ENCODE measurements at regions not wholly inside any gene's neighbourhood (a gene's known extent, or its start where the extent isn't known, plus 50 kb on each side); places are given as distances from the start of the nearest gene placed in this dataset.

DNA sequence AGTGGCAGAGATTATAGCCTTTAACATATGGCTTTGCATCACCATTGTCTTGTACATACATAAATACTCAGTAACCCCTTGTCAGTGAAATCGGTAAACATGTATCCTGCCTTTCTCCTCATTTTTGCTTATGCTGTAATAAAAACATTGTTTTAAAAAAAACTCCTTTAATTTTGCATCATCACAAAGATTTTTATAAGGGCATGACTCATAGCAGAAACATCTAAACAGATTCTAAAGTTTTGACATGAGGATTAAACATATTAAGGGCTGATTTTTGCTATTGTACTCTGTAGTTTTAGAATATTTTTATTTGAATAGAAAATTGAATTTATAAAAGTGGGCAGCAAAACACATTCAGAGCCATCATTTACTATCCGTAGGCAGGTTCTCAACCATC lies 275.9 kb downstream of the ZIC4 start:
- H2AK9ac ChIP-seq (replicated peaks; ENCODE audit: low read depth, low read length, poor library complexity): no peak overlapping the region
- intact Hi-C loops (cut with micrococcal nuclease) (no loop called here), dilution Hi-C loops (cut with HindIII; ENCODE audit: low sequenced_read_pairs, unreplicated experiment) (no loop called here), in situ Hi-C loops (cut with MboI; ENCODE audit: low sequenced_read_pairs) (no loop called here)
- no peaks in the 10 kb centered on the region for H3K4me1 ChIP-seq (ENCODE audit: control insufficient read depth, insufficient read depth, low read length)
- no peaks in the 10 kb centered on the region for H3K36me3 ChIP-seq (ENCODE audit: control insufficient read depth, insufficient read depth, low read length)
- no peak overlapping the region for H2AFZ ChIP-seq (replicated peaks; ENCODE audit: low read length, poor library complexity)
- H3K18ac ChIP-seq (ENCODE audit: low read depth, low read length): no peak overlapping the region
- ATAC-seq (ENCODE audit: low read depth): peak; percentile 49
- no peaks in the 10 kb centered on the region for H3K79me1 ChIP-seq (ENCODE audit: low read depth in 1 of 2, low read length in 2 of 2)
- H3K9me3 ChIP-seq (ENCODE audit: control insufficient read depth, insufficient read depth, low read length): no peaks in the 10 kb centered on the region
- H4K20me1 ChIP-seq (ENCODE audit: insufficient read depth, low read length): no peaks in the 10 kb centered on the region
- no peaks in the 10 kb centered on the region; the same call in 1 of the 2 replicates for H3K9me1 ChIP-seq (ENCODE audit: insufficient read depth, low read length)
- no peak overlapping the region for H4K91ac ChIP-seq (ENCODE audit: insufficient read depth, low read depth, low read length)
- no peak overlapping the region for H2BK15ac ChIP-seq (ENCODE audit: low read depth, low read length)
- H3K9ac ChIP-seq (ENCODE audit: low read depth, low read length): no peak overlapping the region
- no peak overlapping the region for H2AK5ac ChIP-seq (ENCODE audit: low read depth, low read length)
- no peak overlapping the region for H2BK120ac ChIP-seq (ENCODE audit: low read depth, low read length)
- no peak overlapping the region for H3K4me2 ChIP-seq (ENCODE audit: low read depth, low read length)
- no peak overlapping the region for H2BK5ac ChIP-seq (ENCODE audit: low read depth, low read length, poor library complexity, severe bottlenecking)
- no peak overlapping the region for H3K4ac ChIP-seq (ENCODE audit: low read depth, low read length)
- no peak overlapping the region for H4K8ac ChIP-seq (ENCODE audit: low read depth in 2 of 2, low read length in 2 of 2)
- H3K23ac ChIP-seq (ENCODE audit: low read depth, low read length): no peak overlapping the region
- H2BK20ac ChIP-seq (ENCODE audit: low read depth, low read length): no peak overlapping the region
- no peak overlapping the region for H3K4me3 ChIP-seq (ENCODE audit: insufficient read depth, low read depth, low read length)
- no CpG with 5 or more reads among the region's 2 CpGs for WGBS, 2 experiments (ENCODE audit: extremely low coverage in 2 of 2, insufficient read length in 1 of 2)
- POLR2A ChIA-PET (ENCODE audit: unreplicated experiment): no interaction called here
- no peak overlapping the region for H3K14ac ChIP-seq (replicated peaks; ENCODE audit: low read depth, low read length)
- BruUV-seq (replicated peaks): no TSS peak
- H3K27ac ChIP-seq (ENCODE audit: insufficient read depth, low read length): no peak overlapping the region
- H3K27me3 ChIP-seq (ENCODE audit: control insufficient read depth, insufficient read depth, low read length): no peaks in the 10 kb centered on the region
- TF ChIP-seq MAFK (IDR thresholded peaks at IDR 0.05; ENCODE audit: low read depth, low read length): no peak
- TF ChIP-seq MAZ (IDR thresholded peaks at IDR 0.05; ENCODE audit: borderline replicate concordance, low read depth, low read length): no peak
- TF ChIP-seq CTCF (conservative IDR thresholded peaks at IDR 0.05; ENCODE audit: low read depth, low read length): no peak
- no peak for TF ChIP-seq USF2 (IDR thresholded peaks at IDR 0.05; ENCODE audit: low read depth, low read length)
- no peak; the same call in 1 of the 2 replicates for TF ChIP-seq FOS (IDR thresholded peaks at IDR 0.05; ENCODE audit: low read depth, low read length)
- no peak for TF ChIP-seq RCOR1 (IDR thresholded peaks at IDR 0.05; ENCODE audit: insufficient replicate concordance, low read length)
- no peak for TF ChIP-seq RAD21 (IDR thresholded peaks at IDR 0.05; ENCODE audit: low read length)
- TF ChIP-seq BHLHE40 (IDR thresholded peaks at IDR 0.05; ENCODE audit: low read depth, low read length): no peak
- TF ChIP-seq POLR2A (IDR thresholded peaks at IDR 0.05; ENCODE audit: low read depth, low read length): no peak
- DNase-seq: peak; percentile 39
- H3K56ac ChIP-seq (ENCODE audit: extremely low read depth, insufficient read depth, low read length): no peak overlapping the region
- CTCF ChIA-PET: interaction anchor here (1.0 kb wide), 1 partner anchor 10 kb away, joined by 4 read pairs; no protein-coding TSS in a partner anchor
- H4K5ac ChIP-seq (ENCODE audit: low read depth, low read length): no peak overlapping the region
